GM23338 (cell line): ENCODE measurements at regions not wholly inside any gene's neighbourhood (a gene's known extent, or its start where the extent isn't known, plus 50 kb on each side); places are given as distances from the start of the nearest gene placed in this dataset.

Experiments
- ATAC-seq: fragments of 200-7000 bp; cut with Tn5 transposase; 3 replicates; pipeline ENCODE4 v1.9.1; 2020
- DNase-seq: peaks from one replicate; pipeline ENCODE4 v3.0.0-alpha.2; 2015; ENCODE audit warnings: low spot score
- H2AFZ ChIP-seq: fragments of 200-600 bp; sonication (generic); 2 replicates; pipeline ENCODE4 v1.8.0; 2016; ENCODE audit warnings: antibody characterized with exemption, mild to moderate bottlenecking, moderate library complexity
- H3F3A ChIP-seq: fragments of 200-600 bp; sonication (generic); replicated peaks from 2 replicates; pipeline ENCODE4 v1.8.0; 2017; ENCODE audit warnings: antibody characterized with exemption, mixed run types, low read depth
- H3K27ac ChIP-seq: fragments of 200-600 bp; sonication (generic); 2 replicates; pipeline ENCODE4 v1.6.1; 2016; ENCODE audit warnings: low read depth
- H3K27me3 ChIP-seq: fragments of 200-600 bp; sonication (generic); 2 replicates; pipeline ENCODE4 v1.8.0; 2016; ENCODE audit warnings: mild to moderate bottlenecking, mixed run types, moderate library complexity; ENCODE audit not compliant: insufficient read depth
- H3K36me3 ChIP-seq: fragments of 200-600 bp; sonication (generic); 2 replicates; pipeline ENCODE4 v1.8.0; 2016; ENCODE audit warnings: mild to moderate bottlenecking; ENCODE audit not compliant: insufficient read depth
- H3K4me1 ChIP-seq: fragments of 200-600 bp; sonication (generic); 2 replicates; pipeline ENCODE4 v1.8.0; 2016; ENCODE audit warnings: mild to moderate bottlenecking, moderate library complexity; ENCODE audit not compliant: insufficient read depth
- H3K4me2 ChIP-seq: fragments of 200-600 bp; sonication (generic); 2 replicates; pipeline ENCODE4 v1.7.1; 2017; ENCODE audit warnings: mixed run types
- H3K4me3 ChIP-seq: fragments of 200-600 bp; sonication (generic); 2 replicates; pipeline ENCODE4 v1.6.1; 2016; ENCODE audit warnings: mixed run types
- H3K79me2 ChIP-seq: fragments of 200-600 bp; sonication (generic); replicated peaks from 2 replicates; pipeline ENCODE4 v1.8.0; 2017; ENCODE audit warnings: mild to moderate bottlenecking; ENCODE audit not compliant: insufficient read depth
- H3K9me2 ChIP-seq: fragments of 200-600 bp; sonication (generic); 2 replicates; pipeline ENCODE4 v1.8.0; 2017; ENCODE audit not compliant: insufficient read depth
- H4K20me1 ChIP-seq: fragments of 200-600 bp; sonication (generic); replicated peaks from 2 replicates; pipeline ENCODE4 v1.8.0; 2017; ENCODE audit warnings: mild to moderate bottlenecking; ENCODE audit not compliant: insufficient read depth
- H3K27ac Mint-ChIP-seq: 2 replicates; pipeline ENCODE4 v1.8.0; 2020; ENCODE audit warnings: inconsistent platforms, mild to moderate bottlenecking, moderate library complexity, mixed read lengths
- H3K27me3 Mint-ChIP-seq: 3 replicates; pipeline ENCODE4 v1.8.0; 2022; ENCODE audit warnings: low read depth, mild to moderate bottlenecking, moderate library complexity, mixed read lengths, inconsistent platforms; ENCODE audit not compliant: insufficient read depth, poor library complexity
- H3K36me3 Mint-ChIP-seq: 3 replicates; pipeline ENCODE4 v1.8.0; 2021; ENCODE audit warnings: low read depth, mild to moderate bottlenecking, inconsistent platforms, moderate library complexity, mixed read lengths
- H3K4me1 Mint-ChIP-seq: 3 replicates; pipeline ENCODE4 v1.8.0; 2020; ENCODE audit warnings: mild to moderate bottlenecking, inconsistent platforms, mixed read lengths
- H3K4me3 Mint-ChIP-seq: 3 replicates; pipeline ENCODE4 v1.8.0; 2021; ENCODE audit warnings: moderate library complexity, mild to moderate bottlenecking, inconsistent platforms, mixed read lengths
- H3K9me3 Mint-ChIP-seq: 3 replicates; pipeline ENCODE4 v1.8.0; 2020; ENCODE audit warnings: moderate library complexity, mild to moderate bottlenecking, inconsistent platforms, mixed read lengths
- CREB1 ChIP-seq: fragments of 250-450 bp; sonication (Bioruptor Pico); IDR thresholded peaks from 2 replicates; pipeline ENCODE4 v1.5.0; 2020; ENCODE audit warnings: low read depth, mild to moderate bottlenecking, moderate library complexity
- CTCF ChIP-seq, 2 experiments: fragments of 200-600 bp in 1 of 2; sonication (generic) in 1 of 2; conservative IDR thresholded peaks; 2 replicates each; pipeline versions ENCODE4 v1.5.1 to v1.6.1; 2016 to 2017; ENCODE audit warnings: antibody characterized with exemption in 2 of 2, low read depth in 2 of 2, mild to moderate bottlenecking in 2 of 2, moderate library complexity in 1 of 2
- EZH2 ChIP-seq: fragments of 200-600 bp; sonication (generic); IDR thresholded peaks from one replicate; pipeline ENCODE4 v1.8.0; 2017; ENCODE audit warnings: antibody characterized with exemption, mild to moderate bottlenecking, low read depth; ENCODE audit not compliant: unreplicated experiment
- EZH2phosphoT487 ChIP-seq: fragments of 200-600 bp; sonication (generic); IDR thresholded peaks from one replicate; pipeline ENCODE4 v1.8.1; 2018; ENCODE audit warnings: antibody characterized with exemption; ENCODE audit not compliant: unreplicated experiment
- POLR2AphosphoS5 ChIP-seq: IDR thresholded peaks from 2 replicates; pipeline ENCODE4 v1.6.1; 2016; ENCODE audit warnings: antibody characterized with exemption, low read depth
- REST ChIP-seq: IDR thresholded peaks from one replicate; pipeline ENCODE4 v1.6.1; 2018; ENCODE audit warnings: antibody characterized with exemption; ENCODE audit not compliant: unreplicated experiment
- STAT1 ChIP-seq: IDR thresholded peaks from one replicate; pipeline ENCODE4 v1.6.1; 2016; ENCODE audit warnings: antibody characterized with exemption; ENCODE audit not compliant: unreplicated experiment
- ZNF114 ChIP-seq: fragments of 250-450 bp; sonication (Bioruptor Pico); IDR thresholded peaks from 2 replicates; pipeline ENCODE4 v1.5.0; 2020; ENCODE audit warnings: mild to moderate bottlenecking, moderate library complexity
- ZNF331 ChIP-seq: fragments of 250-450 bp; sonication (Bioruptor Pico); IDR thresholded peaks from 2 replicates; pipeline ENCODE4 v1.5.0; 2020; ENCODE audit warnings: low read depth, mild to moderate bottlenecking, moderate library complexity
- TF ChIP-seq, protein P1 (sequence below): fragments of 250-450 bp; sonication (Bioruptor Pico); IDR thresholded peaks from 2 replicates; pipeline ENCODE4 v1.5.0; 2020; ENCODE audit warnings: mild to moderate bottlenecking, moderate library complexity
- TF ChIP-seq, protein P2 (sequence below): IDR thresholded peaks from 2 replicates; pipeline ENCODE4 v1.6.1; 2016; ENCODE audit warnings: antibody characterized with exemption

- Mint-ChIP-seq H3K36me3 (no peaks in the 10 kb centered on the region), H3K9me3 (no peaks in the 10 kb centered on the region), H3K4me3 (no peak overlapping the region), H3K27ac (no peak overlapping the region), H3K27me3 (peaks cover 3% of the 10 kb centered on the region), H3K4me1 (no peaks in the 10 kb centered on the region)
- Histone ChIP-seq H3K4me2 (no peak overlapping the region), H3K4me1 (no peaks in the 10 kb centered on the region), H3K4me3 (no peak overlapping the region), H3K27ac (no peak overlapping the region), H3K36me3 (no peaks in the 10 kb centered on the region), H4K20me1 (no peaks in the 10 kb centered on the region), H3K27me3 (no peaks in the 10 kb centered on the region), H3K9me2 (no peaks in the 10 kb centered on the region), H2AFZ (no peak overlapping the region), H3F3A (no peaks in the 10 kb centered on the region), H3K79me2 (no peaks in the 10 kb centered on the region)
- no peak for DNase-seq
- no peak for TF ChIP-seq EZH2phosphoT487
- no peak for TF ChIP-seq ZNF114
- no peak for TF ChIP-seq ZNF331 (CRISPR knock-in tag)
- TF ChIP-seq, protein P1, sequence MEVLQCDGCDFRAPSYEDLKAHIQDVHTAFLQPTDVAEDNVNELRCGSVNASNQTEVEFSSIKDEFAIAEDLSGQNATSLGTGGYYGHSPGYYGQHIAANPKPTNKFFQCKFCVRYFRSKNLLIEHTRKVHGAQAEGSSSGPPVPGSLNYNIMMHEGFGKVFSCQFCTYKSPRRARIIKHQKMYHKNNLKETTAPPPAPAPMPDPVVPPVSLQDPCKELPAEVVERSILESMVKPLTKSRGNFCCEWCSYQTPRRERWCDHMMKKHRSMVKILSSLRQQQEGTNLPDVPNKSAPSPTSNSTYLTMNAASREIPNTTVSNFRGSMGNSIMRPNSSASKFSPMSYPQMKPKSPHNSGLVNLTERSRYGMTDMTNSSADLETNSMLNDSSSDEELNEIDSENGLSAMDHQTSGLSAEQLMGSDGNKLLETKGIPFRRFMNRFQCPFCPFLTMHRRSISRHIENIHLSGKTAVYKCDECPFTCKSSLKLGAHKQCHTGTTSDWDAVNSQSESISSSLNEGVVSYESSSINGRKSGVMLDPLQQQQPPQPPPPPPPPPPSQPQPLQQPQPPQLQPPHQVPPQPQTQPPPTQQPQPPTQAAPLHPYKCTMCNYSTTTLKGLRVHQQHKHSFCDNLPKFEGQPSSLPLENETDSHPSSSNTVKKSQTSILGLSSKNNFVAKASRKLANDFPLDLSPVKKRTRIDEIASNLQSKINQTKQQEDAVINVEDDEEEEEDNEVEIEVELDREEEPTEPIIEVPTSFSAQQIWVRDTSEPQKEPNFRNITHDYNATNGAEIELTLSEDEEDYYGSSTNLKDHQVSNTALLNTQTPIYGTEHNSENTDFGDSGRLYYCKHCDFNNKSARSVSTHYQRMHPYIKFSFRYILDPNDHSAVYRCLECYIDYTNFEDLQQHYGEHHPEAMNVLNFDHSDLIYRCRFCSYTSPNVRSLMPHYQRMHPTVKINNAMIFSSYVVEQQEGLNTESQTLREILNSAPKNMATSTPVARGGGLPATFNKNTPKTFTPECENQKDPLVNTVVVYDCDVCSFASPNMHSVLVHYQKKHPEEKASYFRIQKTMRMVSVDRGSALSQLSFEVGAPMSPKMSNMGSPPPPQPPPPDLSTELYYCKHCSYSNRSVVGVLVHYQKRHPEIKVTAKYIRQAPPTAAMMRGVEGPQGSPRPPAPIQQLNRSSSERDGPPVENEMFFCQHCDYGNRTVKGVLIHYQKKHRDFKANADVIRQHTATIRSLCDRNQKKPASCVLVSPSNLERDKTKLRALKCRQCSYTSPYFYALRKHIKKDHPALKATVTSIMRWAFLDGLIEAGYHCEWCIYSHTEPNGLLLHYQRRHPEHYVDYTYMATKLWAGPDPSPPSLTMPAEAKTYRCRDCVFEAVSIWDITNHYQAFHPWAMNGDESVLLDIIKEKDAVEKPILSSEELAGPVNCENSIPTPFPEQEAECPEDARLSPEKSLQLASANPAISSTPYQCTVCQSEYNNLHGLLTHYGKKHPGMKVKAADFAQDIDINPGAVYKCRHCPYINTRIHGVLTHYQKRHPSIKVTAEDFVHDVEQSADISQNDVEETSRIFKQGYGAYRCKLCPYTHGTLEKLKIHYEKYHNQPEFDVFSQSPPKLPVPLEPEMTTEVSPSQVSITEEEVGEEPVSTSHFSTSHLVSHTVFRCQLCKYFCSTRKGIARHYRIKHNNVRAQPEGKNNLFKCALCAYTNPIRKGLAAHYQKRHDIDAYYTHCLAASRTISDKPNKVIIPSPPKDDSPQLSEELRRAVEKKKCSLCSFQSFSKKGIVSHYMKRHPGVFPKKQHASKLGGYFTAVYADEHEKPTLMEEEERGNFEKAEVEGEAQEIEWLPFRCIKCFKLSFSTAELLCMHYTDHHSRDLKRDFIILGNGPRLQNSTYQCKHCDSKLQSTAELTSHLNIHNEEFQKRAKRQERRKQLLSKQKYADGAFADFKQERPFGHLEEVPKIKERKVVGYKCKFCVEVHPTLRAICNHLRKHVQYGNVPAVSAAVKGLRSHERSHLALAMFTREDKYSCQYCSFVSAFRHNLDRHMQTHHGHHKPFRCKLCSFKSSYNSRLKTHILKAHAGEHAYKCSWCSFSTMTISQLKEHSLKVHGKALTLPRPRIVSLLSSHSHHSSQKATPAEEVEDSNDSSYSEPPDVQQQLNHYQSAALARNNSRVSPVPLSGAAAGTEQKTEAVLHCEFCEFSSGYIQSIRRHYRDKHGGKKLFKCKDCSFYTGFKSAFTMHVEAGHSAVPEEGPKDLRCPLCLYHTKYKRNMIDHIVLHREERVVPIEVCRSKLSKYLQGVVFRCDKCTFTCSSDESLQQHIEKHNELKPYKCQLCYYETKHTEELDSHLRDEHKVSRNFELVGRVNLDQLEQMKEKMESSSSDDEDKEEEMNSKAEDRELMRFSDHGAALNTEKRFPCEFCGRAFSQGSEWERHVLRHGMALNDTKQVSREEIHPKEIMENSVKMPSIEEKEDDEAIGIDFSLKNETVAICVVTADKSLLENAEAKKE (CRISPR knock-in tag): no peak
- no peak for TF ChIP-seq CREB1
- no peak for TF ChIP-seq POLR2AphosphoS5
- no peak for TF ChIP-seq CTCF (conservative IDR thresholded peaks at IDR 0.05; ENCODE audit: low read depth in 2 of 2)
- no peak for TF ChIP-seq EZH2
- TF ChIP-seq, protein P2, sequence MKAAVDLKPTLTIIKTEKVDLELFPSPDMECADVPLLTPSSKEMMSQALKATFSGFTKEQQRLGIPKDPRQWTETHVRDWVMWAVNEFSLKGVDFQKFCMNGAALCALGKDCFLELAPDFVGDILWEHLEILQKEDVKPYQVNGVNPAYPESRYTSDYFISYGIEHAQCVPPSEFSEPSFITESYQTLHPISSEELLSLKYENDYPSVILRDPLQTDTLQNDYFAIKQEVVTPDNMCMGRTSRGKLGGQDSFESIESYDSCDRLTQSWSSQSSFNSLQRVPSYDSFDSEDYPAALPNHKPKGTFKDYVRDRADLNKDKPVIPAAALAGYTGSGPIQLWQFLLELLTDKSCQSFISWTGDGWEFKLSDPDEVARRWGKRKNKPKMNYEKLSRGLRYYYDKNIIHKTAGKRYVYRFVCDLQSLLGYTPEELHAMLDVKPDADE: no peak
- TF ChIP-seq STAT1: no peak
- no peak for TF ChIP-seq REST
- no peak for ATAC-seq
These were observed 142.4 kb upstream of the RBBP8 start for GRCh38 chr18:22790545-22791309.
